Spleen (tissue), 7 donors: ENCODE measurements at regions not wholly inside any gene's neighbourhood (a gene's known extent, or its start where the extent isn't known, plus 50 kb on each side); places are given as distances from the start of the nearest gene placed in this dataset.

Experiments used
- CTCF ChIP-seq, 11 experiments: fragments of 200-600 bp in 7 of 11; fragments of 450-650 bp in 4 of 11; sonication (generic) in 4 of 11; IDR thresholded peaks in 8 of 11; conservative IDR thresholded peaks in 3 of 11; 1 replicate in 7 of 11; 2 replicates in 4 of 11; pipeline versions ENCODE4 v1.4.0 to v1.8.0; 2016 to 2021; ENCODE audit warnings: antibody characterized with exemption in 11 of 11, inconsistent platforms in 4 of 11, mild to moderate bottlenecking in 1 of 11
- POLR2A ChIP-seq, 3 donors: fragments of 450-650 bp; IDR thresholded peaks; one replicate each; pipeline ENCODE4 v1.5.1; 2017; ENCODE audit warnings: antibody characterized with exemption in 3 of 3, mild to moderate bottlenecking in 1 of 3
- donor health status: DM: no; HTN: no; CAD: no; lungs with moderate emphysema.
- donor health status: DM: no; HTN: no; CAD: no.
- donor health status: DM: no; HTN: no; CAD: no.

GRCh38 chr5:93894601-93895354 lies 153.4 kb upstream of the POU5F2 start:
- TF ChIP-seq POLR2A (IDR thresholded peaks at IDR 0.05) (no peak), CTCF (IDR thresholded peaks at IDR 0.05 in 8 of 11, conservative IDR thresholded peaks at IDR 0.05 in 3 of 11) (no peak)
